ENCODE measurements at regions not wholly inside any gene's neighbourhood (a gene's known extent, or its start where the extent isn't known, plus 50 kb on each side); places are given as distances from the start of the nearest gene placed in this dataset.

DNA sequence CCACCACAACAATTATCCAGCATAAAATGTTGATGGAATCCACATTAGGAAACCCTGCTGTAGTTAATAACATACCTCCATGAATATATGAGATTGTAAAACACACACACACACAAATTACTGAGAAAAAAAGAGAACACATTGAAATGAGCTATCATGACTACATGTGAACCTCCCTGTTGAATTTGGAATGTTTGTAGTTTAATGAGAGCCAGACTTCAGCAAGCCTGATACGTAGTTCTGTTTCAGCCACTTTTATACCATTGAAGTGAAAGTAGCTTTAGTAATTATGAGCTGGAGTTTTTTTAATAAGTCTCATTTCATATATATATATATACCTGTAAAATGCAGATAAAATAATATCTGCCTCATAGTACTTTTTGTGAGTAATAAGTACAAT is 1146.4 kb downstream of the NAALADL2 start:
- no peaks in the 10 kb centered on the region for H3K27me3 ChIP-seq
- no peak overlapping the region for H3K27ac ChIP-seq
- ATAC-seq (no peak), DNase-seq (no peak)
- intact Hi-C loops (cut with DNase I; ENCODE audit: low total_unique reads) (no loop called here), in situ Hi-C loops (cut with MboI; ENCODE audit: low sequenced_read_pairs in 4 of 4) (no loop called here)
- H3K36me3 ChIP-seq, result no peaks in the 10 kb centered on the region
- no peaks in the 10 kb centered on the region for H3K9me3 ChIP-seq
- H3K4me3 ChIP-seq, result no peak overlapping the region
- no peaks in the 10 kb centered on the region for H3K4me1 ChIP-seq
- TF ChIP-seq POLR2A (IDR thresholded peaks at IDR 0.05), result no peak
- TF ChIP-seq, protein P1, sequence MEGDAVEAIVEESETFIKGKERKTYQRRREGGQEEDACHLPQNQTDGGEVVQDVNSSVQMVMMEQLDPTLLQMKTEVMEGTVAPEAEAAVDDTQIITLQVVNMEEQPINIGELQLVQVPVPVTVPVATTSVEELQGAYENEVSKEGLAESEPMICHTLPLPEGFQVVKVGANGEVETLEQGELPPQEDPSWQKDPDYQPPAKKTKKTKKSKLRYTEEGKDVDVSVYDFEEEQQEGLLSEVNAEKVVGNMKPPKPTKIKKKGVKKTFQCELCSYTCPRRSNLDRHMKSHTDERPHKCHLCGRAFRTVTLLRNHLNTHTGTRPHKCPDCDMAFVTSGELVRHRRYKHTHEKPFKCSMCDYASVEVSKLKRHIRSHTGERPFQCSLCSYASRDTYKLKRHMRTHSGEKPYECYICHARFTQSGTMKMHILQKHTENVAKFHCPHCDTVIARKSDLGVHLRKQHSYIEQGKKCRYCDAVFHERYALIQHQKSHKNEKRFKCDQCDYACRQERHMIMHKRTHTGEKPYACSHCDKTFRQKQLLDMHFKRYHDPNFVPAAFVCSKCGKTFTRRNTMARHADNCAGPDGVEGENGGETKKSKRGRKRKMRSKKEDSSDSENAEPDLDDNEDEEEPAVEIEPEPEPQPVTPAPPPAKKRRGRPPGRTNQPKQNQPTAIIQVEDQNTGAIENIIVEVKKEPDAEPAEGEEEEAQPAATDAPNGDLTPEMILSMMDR (IDR thresholded peaks at IDR 0.05 in 4 of 5, conservative IDR thresholded peaks at IDR 0.05 in 1 of 5), result no peak

DNA sequence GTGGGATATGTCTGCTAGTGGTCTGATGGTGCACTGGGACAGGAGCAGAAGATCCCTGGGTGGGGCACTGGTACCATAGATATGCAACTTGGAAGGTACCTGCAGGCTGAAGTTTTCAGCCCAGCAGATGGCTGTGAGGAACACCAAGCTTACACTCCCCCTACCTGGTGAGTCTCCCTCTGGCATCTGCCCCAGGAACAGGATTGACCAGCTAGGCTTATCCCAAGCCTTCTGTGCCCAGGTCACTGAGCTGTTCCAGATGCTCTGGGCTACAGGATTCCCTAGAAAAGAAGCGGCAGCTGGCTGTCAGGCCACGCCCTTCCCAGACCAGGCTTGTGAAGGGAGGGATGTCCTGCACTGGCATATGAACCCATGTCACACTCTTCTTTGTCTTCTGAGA is 1130.0 kb downstream of the NAALADL2 start:
- Histone ChIP-seq H3K27ac (no peak overlapping the region), H3K4me1 (no peaks in the 10 kb centered on the region), H3K9me3 (no peaks in the 10 kb centered on the region), H3K4me3 (no peak overlapping the region), H3K36me3 (no peaks in the 10 kb centered on the region), H3K27me3 (no peaks in the 10 kb centered on the region)
- in situ Hi-C loops (cut with MboI; ENCODE audit: low sequenced_read_pairs in 4 of 4) (no loop called here), intact Hi-C loops (cut with DNase I; ENCODE audit: low total_unique reads) (no loop called here)
- no peak for TF ChIP-seq POLR2A (IDR thresholded peaks at IDR 0.05)
- TF ChIP-seq, protein P1 (IDR thresholded peaks at IDR 0.05 in 4 of 5, conservative IDR thresholded peaks at IDR 0.05 in 1 of 5), result no peak
- no peak for DNase-seq
- no peak for ATAC-seq

DNA sequence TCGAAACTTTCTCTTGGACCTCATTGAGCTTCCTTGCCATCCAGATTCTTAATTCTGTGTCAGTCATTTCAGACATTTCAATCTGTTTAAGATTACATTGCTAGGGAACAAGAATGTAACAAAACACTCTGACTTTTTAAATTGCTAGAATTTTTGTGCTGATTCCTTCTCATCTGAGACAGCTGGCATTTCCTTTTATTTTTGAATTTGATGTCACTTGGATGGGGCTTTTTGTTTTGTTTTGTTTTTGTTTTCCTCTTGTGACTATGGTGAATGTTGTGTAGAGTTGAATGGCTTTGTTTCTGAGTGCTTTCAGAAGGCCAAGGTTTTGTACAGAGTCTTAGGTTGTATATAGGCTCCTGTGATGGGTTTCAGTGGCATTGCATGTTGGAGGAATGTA is 1129.3 kb downstream of the NAALADL2 start:
- DNase-seq (no peak), ATAC-seq (no peak)
- no peak for TF ChIP-seq POLR2A (IDR thresholded peaks at IDR 0.05)
- TF ChIP-seq, protein P1 (IDR thresholded peaks at IDR 0.05 in 4 of 5, conservative IDR thresholded peaks at IDR 0.05 in 1 of 5), result no peak
- Histone ChIP-seq H3K4me3 (no peak overlapping the region), H3K27me3 (no peaks in the 10 kb centered on the region), H3K36me3 (no peaks in the 10 kb centered on the region), H3K9me3 (no peaks in the 10 kb centered on the region), H3K27ac (no peak overlapping the region), H3K4me1 (no peaks in the 10 kb centered on the region)
- in situ Hi-C loops (cut with MboI; ENCODE audit: low sequenced_read_pairs in 4 of 4), result no loop called here
- intact Hi-C loops (cut with DNase I; ENCODE audit: low total_unique reads), result no loop called here

DNA sequence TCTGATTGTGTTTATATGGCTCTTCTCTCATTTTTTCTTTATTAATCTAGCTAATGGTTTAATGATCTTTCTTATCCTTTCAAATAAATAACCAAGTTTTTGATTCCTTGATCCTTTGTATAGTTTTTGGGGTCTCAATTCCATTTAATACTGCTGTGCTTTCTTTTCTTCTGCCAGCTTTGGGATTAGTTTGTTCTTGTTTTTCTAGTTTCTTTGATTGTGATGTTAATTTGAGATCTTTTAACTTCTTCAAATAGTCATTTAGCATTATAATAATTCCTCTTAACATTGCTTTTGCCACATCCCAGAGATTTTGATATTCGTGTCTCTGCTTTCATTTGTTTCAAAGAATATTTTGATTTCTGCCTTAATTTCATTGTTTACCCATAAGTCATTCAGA is 1126.6 kb downstream of the NAALADL2 start:
- Histone ChIP-seq H3K9me3 (no peaks in the 10 kb centered on the region), H3K4me3 (no peak overlapping the region), H3K36me3 (no peaks in the 10 kb centered on the region), H3K27ac (no peak overlapping the region), H3K27me3 (no peaks in the 10 kb centered on the region), H3K4me1 (no peaks in the 10 kb centered on the region)
- no peak for TF ChIP-seq POLR2A (IDR thresholded peaks at IDR 0.05)
- TF ChIP-seq, protein P1 (IDR thresholded peaks at IDR 0.05 in 4 of 5, conservative IDR thresholded peaks at IDR 0.05 in 1 of 5), result no peak
- ATAC-seq (no peak), DNase-seq (no peak)
- in situ Hi-C loops (cut with MboI; ENCODE audit: low sequenced_read_pairs in 4 of 4) (no loop called here), intact Hi-C loops (cut with DNase I; ENCODE audit: low total_unique reads) (no loop called here)

DNA sequence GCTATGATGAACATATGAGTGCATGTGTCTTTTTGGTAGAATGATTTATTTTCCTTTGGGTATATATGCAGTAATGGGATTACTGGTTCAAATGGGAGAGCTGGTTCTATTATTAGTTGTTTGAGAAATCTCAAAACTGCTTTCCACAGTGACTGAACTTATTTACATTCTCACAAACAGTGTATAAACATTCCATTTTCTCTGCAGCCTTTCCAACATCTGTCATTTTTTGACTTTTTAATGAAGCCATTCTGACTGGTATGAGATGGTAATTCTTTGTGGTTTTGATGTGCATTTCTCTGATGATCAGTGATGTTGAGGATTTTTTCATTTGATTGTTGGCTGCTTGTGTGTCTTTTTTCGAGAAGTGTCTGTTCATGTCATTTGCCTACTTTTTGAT is 1124.2 kb downstream of the NAALADL2 start:
- ATAC-seq (no peak), DNase-seq (no peak)
- H3K4me1 ChIP-seq, result no peaks in the 10 kb centered on the region
- H3K36me3 ChIP-seq, result no peaks in the 10 kb centered on the region
- H3K27me3 ChIP-seq, result no peaks in the 10 kb centered on the region
- H3K27ac ChIP-seq, result no peak overlapping the region
- H3K4me3 ChIP-seq, result no peak overlapping the region
- no peaks in the 10 kb centered on the region for H3K9me3 ChIP-seq
- intact Hi-C loops (cut with DNase I; ENCODE audit: low total_unique reads), result no loop called here
- TF ChIP-seq, protein P1 (IDR thresholded peaks at IDR 0.05 in 4 of 5, conservative IDR thresholded peaks at IDR 0.05 in 1 of 5), result no peak
- TF ChIP-seq POLR2A (IDR thresholded peaks at IDR 0.05), result no peak
- in situ Hi-C loops (cut with MboI; ENCODE audit: low sequenced_read_pairs in 4 of 4), result no loop called here

Data from gastrocnemius medialis (tissue), 4 donors.